WERI-Rb-1 (cell line): ENCODE measurements at regions not wholly inside any gene's neighbourhood (a gene's known extent, or its start where the extent isn't known, plus 50 kb on each side); places are given as distances from the start of the nearest gene placed in this dataset.

ENCODE experiments used
- DNase-seq: peaks from one replicate; pipeline ENCODE4 v3.0.0-alpha.2; 2020
- H3K27ac ChIP-seq: fragments of 250-450 bp; sonication (Bioruptor Pico); 2 replicates; pipeline ENCODE4 v1.5.1; 2020; ENCODE audit warnings: mild to moderate bottlenecking, moderate library complexity
- H3K27me3 ChIP-seq: fragments of 250-450 bp; sonication (Bioruptor Pico); 2 replicates; pipeline ENCODE4 v1.5.1; 2021; ENCODE audit warnings: mild to moderate bottlenecking, low read depth, moderate library complexity; ENCODE audit not compliant: insufficient read depth, severe bottlenecking
- H3K36me3 ChIP-seq: fragments of 250-450 bp; sonication (Bioruptor Pico); 2 replicates; pipeline ENCODE4 v1.5.1; 2020; ENCODE audit warnings: mild to moderate bottlenecking, moderate library complexity
- H3K4me3 ChIP-seq: 2 replicates; pipeline ENCODE4 v1.5.1; 2011; ENCODE audit warnings: low read depth, mild to moderate bottlenecking, control low read depth, low read length
- H3K9me3 ChIP-seq: fragments of 250-450 bp; sonication (Bioruptor Pico); 2 replicates; pipeline ENCODE4 v1.5.1; 2021; ENCODE audit warnings: mild to moderate bottlenecking, moderate library complexity; ENCODE audit not compliant: severe bottlenecking
- TF ChIP-seq, protein P1 (sequence below): IDR thresholded peaks from 2 replicates; pipeline ENCODE4 v1.5.1; 2011; ENCODE audit warnings: low read depth, mild to moderate bottlenecking, control low read depth, inconsistent platforms, low read length

- Histone ChIP-seq H3K27ac (no peak overlapping the region), H3K27me3 (no peaks in the 10 kb centered on the region)
- TF ChIP-seq, protein P1, sequence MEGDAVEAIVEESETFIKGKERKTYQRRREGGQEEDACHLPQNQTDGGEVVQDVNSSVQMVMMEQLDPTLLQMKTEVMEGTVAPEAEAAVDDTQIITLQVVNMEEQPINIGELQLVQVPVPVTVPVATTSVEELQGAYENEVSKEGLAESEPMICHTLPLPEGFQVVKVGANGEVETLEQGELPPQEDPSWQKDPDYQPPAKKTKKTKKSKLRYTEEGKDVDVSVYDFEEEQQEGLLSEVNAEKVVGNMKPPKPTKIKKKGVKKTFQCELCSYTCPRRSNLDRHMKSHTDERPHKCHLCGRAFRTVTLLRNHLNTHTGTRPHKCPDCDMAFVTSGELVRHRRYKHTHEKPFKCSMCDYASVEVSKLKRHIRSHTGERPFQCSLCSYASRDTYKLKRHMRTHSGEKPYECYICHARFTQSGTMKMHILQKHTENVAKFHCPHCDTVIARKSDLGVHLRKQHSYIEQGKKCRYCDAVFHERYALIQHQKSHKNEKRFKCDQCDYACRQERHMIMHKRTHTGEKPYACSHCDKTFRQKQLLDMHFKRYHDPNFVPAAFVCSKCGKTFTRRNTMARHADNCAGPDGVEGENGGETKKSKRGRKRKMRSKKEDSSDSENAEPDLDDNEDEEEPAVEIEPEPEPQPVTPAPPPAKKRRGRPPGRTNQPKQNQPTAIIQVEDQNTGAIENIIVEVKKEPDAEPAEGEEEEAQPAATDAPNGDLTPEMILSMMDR = no peak
Measured at GRCh38 chr2:64317707-64318475, 136.1 kb upstream of the LGALSL start.

DNA sequence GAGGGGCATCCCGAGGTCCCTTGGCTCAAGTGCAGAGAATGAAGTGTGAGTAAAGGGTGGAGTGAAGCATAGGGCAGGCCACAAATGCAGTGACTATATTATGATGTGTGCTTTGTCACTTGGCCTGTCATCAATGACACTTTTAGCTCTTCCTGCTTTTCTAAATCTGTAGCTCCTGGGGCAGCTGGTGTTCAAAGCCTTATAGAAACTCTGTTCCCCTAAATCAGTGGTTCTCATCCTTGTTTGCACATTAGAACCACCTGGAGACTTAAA, 135.6 kb upstream of the LGALSL start:
- H3K36me3 ChIP-seq = no peaks in the 10 kb centered on the region
- DNase-seq = no peak
- H3K27ac ChIP-seq = no peak overlapping the region
- peaks cover 4% of the 10 kb centered on the region for H3K9me3 ChIP-seq
- TF ChIP-seq, protein P1 = no peak
- H3K27me3 ChIP-seq = no peaks in the 10 kb centered on the region
- no peak overlapping the region for H3K4me3 ChIP-seq

More at GRCh38 chr2:64317707-64318475, 136.1 kb upstream of the LGALSL start:
- no peak for DNase-seq
- Histone ChIP-seq H3K4me3 (no peak overlapping the region), H3K9me3 (peaks cover 4% of the 10 kb centered on the region), H3K36me3 (no peaks in the 10 kb centered on the region)

DNA sequence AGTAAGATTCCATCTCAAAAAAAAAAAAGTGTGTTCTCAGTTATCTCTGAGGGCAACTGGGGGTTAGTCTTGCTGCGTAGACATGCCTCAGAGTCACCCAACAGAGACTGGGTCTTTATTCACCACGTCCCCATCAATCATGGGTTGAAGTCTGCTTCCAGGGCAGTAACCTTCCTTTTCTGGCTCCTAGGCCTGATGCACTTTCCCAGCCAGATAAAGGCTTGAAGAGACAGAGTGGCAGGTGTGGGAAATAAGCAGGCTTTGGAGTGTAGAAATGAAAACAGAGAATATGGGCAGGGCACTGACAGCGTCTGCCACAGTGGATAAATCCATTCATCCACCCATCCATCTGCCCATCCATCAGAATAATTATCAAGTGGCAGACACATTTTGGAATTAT, 134.1 kb upstream of the LGALSL start:
- H3K9me3 ChIP-seq = peaks cover 4% of the 10 kb centered on the region
- no peaks in the 10 kb centered on the region for H3K27me3 ChIP-seq
- no peak overlapping the region for H3K4me3 ChIP-seq
- no peaks in the 10 kb centered on the region for H3K36me3 ChIP-seq
- TF ChIP-seq, protein P1 = no peak
- no peak overlapping the region for H3K27ac ChIP-seq
- peak; percentile 61 for DNase-seq

- Histone ChIP-seq H3K9me3 (peaks cover 4% of the 10 kb centered on the region), H3K27me3 (no peaks in the 10 kb centered on the region), H3K27ac (no peak overlapping the region), H3K4me3 (no peak overlapping the region), H3K36me3 (no peaks in the 10 kb centered on the region)
- no peak for DNase-seq
- TF ChIP-seq, protein P1 = no peak
Measured at GRCh38 chr2:64322433-64322832, 131.5 kb upstream of the LGALSL start.

- no peak overlapping the region for H3K27ac ChIP-seq
- H3K9me3 ChIP-seq = peaks cover 4% of the 10 kb centered on the region
- no peaks in the 10 kb centered on the region for H3K36me3 ChIP-seq
- no peak overlapping the region for H3K4me3 ChIP-seq
- DNase-seq = no peak
- no peaks in the 10 kb centered on the region for H3K27me3 ChIP-seq
- TF ChIP-seq, protein P1 = no peak
Measured at GRCh38 chr2:64323197-64323596, 130.8 kb upstream of the LGALSL start.
